ENCODE measurements at regions not wholly inside any gene's neighbourhood (a gene's known extent, or its start where the extent isn't known, plus 50 kb on each side); places are given as distances from the start of the nearest gene placed in this dataset.

GRCh38 chrX:9114245-9114644, 80.3 kb upstream of the FAM9B start:
- DNase-seq (ENCODE audit: low read depth): no peak
- TF ChIP-seq, protein P1, sequence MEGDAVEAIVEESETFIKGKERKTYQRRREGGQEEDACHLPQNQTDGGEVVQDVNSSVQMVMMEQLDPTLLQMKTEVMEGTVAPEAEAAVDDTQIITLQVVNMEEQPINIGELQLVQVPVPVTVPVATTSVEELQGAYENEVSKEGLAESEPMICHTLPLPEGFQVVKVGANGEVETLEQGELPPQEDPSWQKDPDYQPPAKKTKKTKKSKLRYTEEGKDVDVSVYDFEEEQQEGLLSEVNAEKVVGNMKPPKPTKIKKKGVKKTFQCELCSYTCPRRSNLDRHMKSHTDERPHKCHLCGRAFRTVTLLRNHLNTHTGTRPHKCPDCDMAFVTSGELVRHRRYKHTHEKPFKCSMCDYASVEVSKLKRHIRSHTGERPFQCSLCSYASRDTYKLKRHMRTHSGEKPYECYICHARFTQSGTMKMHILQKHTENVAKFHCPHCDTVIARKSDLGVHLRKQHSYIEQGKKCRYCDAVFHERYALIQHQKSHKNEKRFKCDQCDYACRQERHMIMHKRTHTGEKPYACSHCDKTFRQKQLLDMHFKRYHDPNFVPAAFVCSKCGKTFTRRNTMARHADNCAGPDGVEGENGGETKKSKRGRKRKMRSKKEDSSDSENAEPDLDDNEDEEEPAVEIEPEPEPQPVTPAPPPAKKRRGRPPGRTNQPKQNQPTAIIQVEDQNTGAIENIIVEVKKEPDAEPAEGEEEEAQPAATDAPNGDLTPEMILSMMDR (IDR thresholded peaks at IDR 0.05; ENCODE audit: control insufficient read depth, extremely low read depth, insufficient read depth): no peak
- H3K4me3 ChIP-seq (ENCODE audit: low read depth, low read length): no peak overlapping the region

- TF ChIP-seq, protein P1 (IDR thresholded peaks at IDR 0.05; ENCODE audit: control insufficient read depth, extremely low read depth, insufficient read depth): no peak
- no peak overlapping the region for H3K4me3 ChIP-seq (ENCODE audit: low read depth, low read length)
- DNase-seq (ENCODE audit: low read depth): no peak
Observed at GRCh38 chrX:9117851-9118250, 83.9 kb upstream of the FAM9B start.

- no peak for DNase-seq (ENCODE audit: low read depth)
- H3K4me3 ChIP-seq (ENCODE audit: low read depth, low read length): no peak overlapping the region
- TF ChIP-seq, protein P1 (IDR thresholded peaks at IDR 0.05; ENCODE audit: control insufficient read depth, extremely low read depth, insufficient read depth): no peak
Observed at GRCh38 chrX:9122519-9123245, 88.8 kb upstream of the FAM9B start.

GRCh38 chrX:9127986-9128385, 94.1 kb upstream of the FAM9B start:
- TF ChIP-seq, protein P1 (IDR thresholded peaks at IDR 0.05; ENCODE audit: control insufficient read depth, extremely low read depth, insufficient read depth): no peak
- no peak for DNase-seq (ENCODE audit: low read depth)
- H3K4me3 ChIP-seq (ENCODE audit: low read depth, low read length): no peak overlapping the region

DNA sequence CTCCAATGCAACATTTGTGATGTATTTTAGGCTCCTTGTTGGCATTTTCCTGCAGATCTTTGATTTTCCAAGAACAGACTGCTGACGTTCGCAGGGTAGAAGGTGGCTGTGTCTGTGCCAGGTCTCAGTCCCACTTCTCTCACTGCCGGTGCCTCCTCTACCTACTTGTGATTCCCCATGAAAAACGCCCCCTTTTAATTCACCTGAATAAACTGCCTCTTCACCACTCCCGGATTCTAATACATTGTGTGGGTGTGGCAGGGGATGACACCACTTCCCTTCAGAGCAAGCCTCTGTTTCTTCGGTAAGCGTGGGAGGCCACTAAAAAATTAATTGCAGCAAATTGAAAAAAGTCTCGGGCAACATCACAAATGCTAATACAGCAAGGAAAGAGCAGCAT, 96.1 kb upstream of the FAM9B start:
- TF ChIP-seq, protein P1 (IDR thresholded peaks at IDR 0.05; ENCODE audit: control insufficient read depth, extremely low read depth, insufficient read depth): no peak
- H3K4me3 ChIP-seq (ENCODE audit: low read depth, low read length): no peak overlapping the region
- DNase-seq (ENCODE audit: low read depth): no peak

DNA sequence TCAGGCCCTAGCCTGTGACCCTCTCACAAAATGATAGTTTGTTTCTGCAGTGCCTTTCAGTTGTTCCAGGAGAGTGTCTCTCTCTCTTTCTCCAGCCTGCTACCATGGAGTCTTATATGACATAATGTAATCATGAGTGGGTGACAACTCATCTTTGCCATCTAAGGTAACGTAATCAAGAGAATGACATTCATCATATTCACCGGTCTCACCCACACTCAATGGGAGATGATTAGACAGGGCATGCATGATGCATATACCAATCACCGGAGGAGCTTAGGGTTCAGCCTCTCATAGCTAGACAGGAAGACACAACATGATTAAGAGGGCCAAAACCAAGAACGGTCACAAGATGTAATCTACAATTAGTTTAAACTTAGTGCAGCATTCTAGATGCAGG, 97.1 kb upstream of the FAM9B start:
- DNase-seq (ENCODE audit: low read depth): no peak
- TF ChIP-seq, protein P1 (IDR thresholded peaks at IDR 0.05; ENCODE audit: control insufficient read depth, extremely low read depth, insufficient read depth): no peak
- H3K4me3 ChIP-seq (ENCODE audit: low read depth, low read length): no peak overlapping the region

Data from LNCaP clone FGC (cell line).